ENCODE measurements at regions not wholly inside any gene's neighbourhood (a gene's known extent, or its start where the extent isn't known, plus 50 kb on each side); places are given as distances from the start of the nearest gene placed in this dataset.

DNA sequence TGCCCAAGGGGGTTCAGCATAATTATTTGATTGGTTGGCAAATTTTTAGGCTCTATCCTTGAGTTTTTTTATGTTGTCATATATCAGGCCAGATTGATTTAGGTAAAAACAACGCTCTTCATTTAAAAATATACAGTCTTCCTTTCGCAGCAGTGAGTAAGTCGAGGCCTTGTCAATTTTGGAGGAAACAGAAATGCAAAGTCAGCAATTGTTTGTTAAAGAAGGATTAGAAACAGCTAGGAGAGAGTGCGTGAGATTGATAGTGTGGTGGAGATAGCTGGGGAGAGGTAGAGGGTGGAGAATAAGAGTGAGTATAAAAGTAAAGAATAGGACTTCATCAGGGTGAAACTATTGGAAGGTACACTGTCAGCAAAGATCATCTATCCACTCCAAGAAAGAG is 830.8 kb downstream of the LUZP2 start:
- Histone ChIP-seq H3K27me3 (ENCODE audit: insufficient read depth) (no peaks in the 10 kb centered on the region), H3K9me2 (no peaks in the 10 kb centered on the region), H4K20me1 (ENCODE audit: insufficient read depth) (no peaks in the 10 kb centered on the region), H3K9me3 (no peaks in the 10 kb centered on the region), H3K4me3 (ENCODE audit: low read depth in 2 of 2, low read length in 1 of 2) (no peak overlapping the region), H3F3A (replicated peaks; ENCODE audit: insufficient read depth) (no peaks in the 10 kb centered on the region), H2AFZ (ENCODE audit: low read depth) (no peak overlapping the region), H3K27ac (ENCODE audit: low read depth in 2 of 2, low read length in 1 of 2) (no peak overlapping the region), H3K79me2 (ENCODE audit: insufficient read depth) (no peaks in the 10 kb centered on the region), H3K4me2 (no peak overlapping the region), H3K9ac (no peak overlapping the region), H3K4me1 (ENCODE audit: control insufficient read depth in 1 of 2, insufficient read depth in 2 of 2, low read depth in 1 of 2, low read length in 1 of 2) (no peaks in the 10 kb centered on the region), H3K36me3 (replicated peaks in 1 of 2; ENCODE audit: control insufficient read depth in 1 of 2, insufficient read depth in 2 of 2, low read length in 1 of 2) (no peaks in the 10 kb centered on the region)
- ChIA-PET POLR2A (no interaction called here), CTCF (no interaction called here)
- TF ChIP-seq, protein P1, sequence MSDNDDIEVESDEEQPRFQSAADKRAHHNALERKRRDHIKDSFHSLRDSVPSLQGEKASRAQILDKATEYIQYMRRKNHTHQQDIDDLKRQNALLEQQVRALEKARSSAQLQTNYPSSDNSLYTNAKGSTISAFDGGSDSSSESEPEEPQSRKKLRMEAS (IDR thresholded peaks at IDR 0.05; ENCODE audit: low read depth) = no peak
- TF ChIP-seq CHD2 (IDR thresholded peaks at IDR 0.05; ENCODE audit: low read length, partially characterized antibody) = no peak
- TF ChIP-seq NRF1 (IDR thresholded peaks at IDR 0.05; ENCODE audit: low read depth, low read length) = no peak
- TF ChIP-seq RXRA (IDR thresholded peaks at IDR 0.05; ENCODE audit: borderline replicate concordance, low read depth) = no peak
- TF ChIP-seq TEAD4 (IDR thresholded peaks at IDR 0.05; ENCODE audit: borderline replicate concordance, insufficient read depth) = no peak
- whole genome bisulfite sequencing (ENCODE audit: low lambda C conversion rate) = 40% methylated on average over 4 of the region's 4 CpGs
- DNase-seq = no peak

DNA sequence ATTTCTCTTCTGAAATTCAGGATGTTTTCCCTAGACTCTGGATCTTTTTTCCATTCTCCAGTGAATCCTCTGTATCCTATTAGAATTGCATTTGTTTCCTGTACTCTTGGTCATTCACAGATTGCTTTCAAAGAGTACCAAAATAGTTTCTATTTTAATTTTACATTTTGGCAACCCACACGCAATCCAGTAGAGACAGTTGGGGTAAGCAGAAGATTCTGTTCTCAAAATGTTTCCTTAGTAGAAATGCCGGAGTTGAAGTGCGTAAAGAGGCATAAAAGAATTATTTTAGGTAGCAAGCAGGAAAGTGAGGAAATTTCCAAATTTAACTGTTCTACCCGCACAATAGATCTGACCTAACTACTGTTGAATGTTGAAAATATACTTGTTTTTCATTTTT is 842.4 kb downstream of the LUZP2 start:
- Histone ChIP-seq H4K20me1 (ENCODE audit: insufficient read depth) (no peaks in the 10 kb centered on the region), H3K4me1 (ENCODE audit: control insufficient read depth in 1 of 2, insufficient read depth in 2 of 2, low read depth in 1 of 2, low read length in 1 of 2) (no peaks in the 10 kb centered on the region), H3K9me2 (0 out of 2 replicates have a peak, but pooled peaks cover 2% of the 10 kb centered on the region), H3K27ac (ENCODE audit: low read depth in 2 of 2, low read length in 1 of 2) (no peak overlapping the region), H3K9ac (no peak overlapping the region), H3K36me3 (replicated peaks in 1 of 2; ENCODE audit: control insufficient read depth in 1 of 2, insufficient read depth in 2 of 2, low read length in 1 of 2) (no peaks in the 10 kb centered on the region), H2AFZ (ENCODE audit: low read depth) (no peak overlapping the region), H3K79me2 (ENCODE audit: insufficient read depth) (no peaks in the 10 kb centered on the region), H3K4me3 (ENCODE audit: low read depth in 2 of 2, low read length in 1 of 2) (no peak overlapping the region), H3K27me3 (ENCODE audit: insufficient read depth) (no peaks in the 10 kb centered on the region), H3F3A (replicated peaks; ENCODE audit: insufficient read depth) (no peaks in the 10 kb centered on the region), H3K4me2 (no peak overlapping the region), H3K9me3 (no peaks in the 10 kb centered on the region)
- WGBS (ENCODE audit: low lambda C conversion rate) = 66% methylated on average over 4 of the region's 4 CpGs
- DNase-seq = no peak
- CTCF ChIA-PET = no interaction called here
- POLR2A ChIA-PET = no interaction called here
- no peak for TF ChIP-seq MEF2A (IDR thresholded peaks at IDR 0.05; ENCODE audit: borderline replicate concordance, low read depth)
- no peak for TF ChIP-seq EP300 (IDR thresholded peaks at IDR 0.05; ENCODE audit: borderline replicate concordance in 1 of 2, low read depth in 1 of 2, low read length in 1 of 2)
- no peak for TF ChIP-seq FOXM1 (IDR thresholded peaks at IDR 0.05; ENCODE audit: low read depth)
- no peak for TF ChIP-seq ELF1 (IDR thresholded peaks at IDR 0.05)
- TF ChIP-seq, protein P2, sequence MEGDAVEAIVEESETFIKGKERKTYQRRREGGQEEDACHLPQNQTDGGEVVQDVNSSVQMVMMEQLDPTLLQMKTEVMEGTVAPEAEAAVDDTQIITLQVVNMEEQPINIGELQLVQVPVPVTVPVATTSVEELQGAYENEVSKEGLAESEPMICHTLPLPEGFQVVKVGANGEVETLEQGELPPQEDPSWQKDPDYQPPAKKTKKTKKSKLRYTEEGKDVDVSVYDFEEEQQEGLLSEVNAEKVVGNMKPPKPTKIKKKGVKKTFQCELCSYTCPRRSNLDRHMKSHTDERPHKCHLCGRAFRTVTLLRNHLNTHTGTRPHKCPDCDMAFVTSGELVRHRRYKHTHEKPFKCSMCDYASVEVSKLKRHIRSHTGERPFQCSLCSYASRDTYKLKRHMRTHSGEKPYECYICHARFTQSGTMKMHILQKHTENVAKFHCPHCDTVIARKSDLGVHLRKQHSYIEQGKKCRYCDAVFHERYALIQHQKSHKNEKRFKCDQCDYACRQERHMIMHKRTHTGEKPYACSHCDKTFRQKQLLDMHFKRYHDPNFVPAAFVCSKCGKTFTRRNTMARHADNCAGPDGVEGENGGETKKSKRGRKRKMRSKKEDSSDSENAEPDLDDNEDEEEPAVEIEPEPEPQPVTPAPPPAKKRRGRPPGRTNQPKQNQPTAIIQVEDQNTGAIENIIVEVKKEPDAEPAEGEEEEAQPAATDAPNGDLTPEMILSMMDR (IDR thresholded peaks at IDR 0.05) = no peak
- no peak for TF ChIP-seq YY1 (IDR thresholded peaks at IDR 0.05; ENCODE audit: low read depth)
- no peak for TF ChIP-seq POLR2AphosphoS5 (IDR thresholded peaks at IDR 0.05; ENCODE audit: low read depth, low read length)
- no peak for TF ChIP-seq TEAD4 (IDR thresholded peaks at IDR 0.05; ENCODE audit: borderline replicate concordance, insufficient read depth)
- TF ChIP-seq, protein P1 (IDR thresholded peaks at IDR 0.05; ENCODE audit: low read depth) = no peak
- no peak for TF ChIP-seq RFX5 (IDR thresholded peaks at IDR 0.05; ENCODE audit: low read length)
- TF ChIP-seq RAD21 (IDR thresholded peaks at IDR 0.05; ENCODE audit: low read length) = no peak
- TF ChIP-seq RCOR1 (IDR thresholded peaks at IDR 0.05; ENCODE audit: low read length) = no peak
- TF ChIP-seq, protein P3, sequence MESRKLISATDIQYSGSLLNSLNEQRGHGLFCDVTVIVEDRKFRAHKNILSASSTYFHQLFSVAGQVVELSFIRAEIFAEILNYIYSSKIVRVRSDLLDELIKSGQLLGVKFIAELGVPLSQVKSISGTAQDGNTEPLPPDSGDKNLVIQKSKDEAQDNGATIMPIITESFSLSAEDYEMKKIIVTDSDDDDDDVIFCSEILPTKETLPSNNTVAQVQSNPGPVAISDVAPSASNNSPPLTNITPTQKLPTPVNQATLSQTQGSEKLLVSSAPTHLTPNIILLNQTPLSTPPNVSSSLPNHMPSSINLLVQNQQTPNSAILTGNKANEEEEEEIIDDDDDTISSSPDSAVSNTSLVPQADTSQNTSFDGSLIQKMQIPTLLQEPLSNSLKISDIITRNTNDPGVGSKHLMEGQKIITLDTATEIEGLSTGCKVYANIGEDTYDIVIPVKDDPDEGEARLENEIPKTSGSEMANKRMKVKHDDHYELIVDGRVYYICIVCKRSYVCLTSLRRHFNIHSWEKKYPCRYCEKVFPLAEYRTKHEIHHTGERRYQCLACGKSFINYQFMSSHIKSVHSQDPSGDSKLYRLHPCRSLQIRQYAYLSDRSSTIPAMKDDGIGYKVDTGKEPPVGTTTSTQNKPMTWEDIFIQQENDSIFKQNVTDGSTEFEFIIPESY (IDR thresholded peaks at IDR 0.05; ENCODE audit: borderline replicate concordance, low read depth) = no peak
- TF ChIP-seq NRF1 (IDR thresholded peaks at IDR 0.05; ENCODE audit: low read depth, low read length) = no peak
- TF ChIP-seq, protein P4, sequence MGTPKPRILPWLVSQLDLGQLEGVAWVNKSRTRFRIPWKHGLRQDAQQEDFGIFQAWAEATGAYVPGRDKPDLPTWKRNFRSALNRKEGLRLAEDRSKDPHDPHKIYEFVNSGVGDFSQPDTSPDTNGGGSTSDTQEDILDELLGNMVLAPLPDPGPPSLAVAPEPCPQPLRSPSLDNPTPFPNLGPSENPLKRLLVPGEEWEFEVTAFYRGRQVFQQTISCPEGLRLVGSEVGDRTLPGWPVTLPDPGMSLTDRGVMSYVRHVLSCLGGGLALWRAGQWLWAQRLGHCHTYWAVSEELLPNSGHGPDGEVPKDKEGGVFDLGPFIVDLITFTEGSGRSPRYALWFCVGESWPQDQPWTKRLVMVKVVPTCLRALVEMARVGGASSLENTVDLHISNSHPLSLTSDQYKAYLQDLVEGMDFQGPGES (IDR thresholded peaks at IDR 0.05; ENCODE audit: low read depth, low read length) = no peak
- TF ChIP-seq, protein P5, sequence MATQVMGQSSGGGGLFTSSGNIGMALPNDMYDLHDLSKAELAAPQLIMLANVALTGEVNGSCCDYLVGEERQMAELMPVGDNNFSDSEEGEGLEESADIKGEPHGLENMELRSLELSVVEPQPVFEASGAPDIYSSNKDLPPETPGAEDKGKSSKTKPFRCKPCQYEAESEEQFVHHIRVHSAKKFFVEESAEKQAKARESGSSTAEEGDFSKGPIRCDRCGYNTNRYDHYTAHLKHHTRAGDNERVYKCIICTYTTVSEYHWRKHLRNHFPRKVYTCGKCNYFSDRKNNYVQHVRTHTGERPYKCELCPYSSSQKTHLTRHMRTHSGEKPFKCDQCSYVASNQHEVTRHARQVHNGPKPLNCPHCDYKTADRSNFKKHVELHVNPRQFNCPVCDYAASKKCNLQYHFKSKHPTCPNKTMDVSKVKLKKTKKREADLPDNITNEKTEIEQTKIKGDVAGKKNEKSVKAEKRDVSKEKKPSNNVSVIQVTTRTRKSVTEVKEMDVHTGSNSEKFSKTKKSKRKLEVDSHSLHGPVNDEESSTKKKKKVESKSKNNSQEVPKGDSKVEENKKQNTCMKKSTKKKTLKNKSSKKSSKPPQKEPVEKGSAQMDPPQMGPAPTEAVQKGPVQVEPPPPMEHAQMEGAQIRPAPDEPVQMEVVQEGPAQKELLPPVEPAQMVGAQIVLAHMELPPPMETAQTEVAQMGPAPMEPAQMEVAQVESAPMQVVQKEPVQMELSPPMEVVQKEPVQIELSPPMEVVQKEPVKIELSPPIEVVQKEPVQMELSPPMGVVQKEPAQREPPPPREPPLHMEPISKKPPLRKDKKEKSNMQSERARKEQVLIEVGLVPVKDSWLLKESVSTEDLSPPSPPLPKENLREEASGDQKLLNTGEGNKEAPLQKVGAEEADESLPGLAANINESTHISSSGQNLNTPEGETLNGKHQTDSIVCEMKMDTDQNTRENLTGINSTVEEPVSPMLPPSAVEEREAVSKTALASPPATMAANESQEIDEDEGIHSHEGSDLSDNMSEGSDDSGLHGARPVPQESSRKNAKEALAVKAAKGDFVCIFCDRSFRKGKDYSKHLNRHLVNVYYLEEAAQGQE (IDR thresholded peaks at IDR 0.05; ENCODE audit: low read depth, low read length) = no peak
- no peak for TF ChIP-seq FOSL2 (IDR thresholded peaks at IDR 0.05; ENCODE audit: borderline replicate concordance, low read depth)
- no peak for TF ChIP-seq GATA2 (CRISPR knock-in tag; IDR thresholded peaks at IDR 0.05)

Data from SK-N-SH (cell line).